Left kidney (tissue), 1 donor: ENCODE measurements at regions not wholly inside any gene's neighbourhood (a gene's known extent, or its start where the extent isn't known, plus 50 kb on each side); places are given as distances from the start of the nearest gene placed in this dataset.
A peak's percentile ranks its signal among the peaks of the same experiment; 100 is the strongest.

Experiments used
- DNase-seq: peaks from one replicate; pipeline ENCODE4 v3.0.0-alpha.2; 2013

GRCh38 chr9:107431461-107431860 is 58.1 kb downstream of the KLF4 start:
- DNase-seq: no peak

- DNase-seq: no peak
Observed at GRCh38 chr9:107430071-107430470, 59.5 kb downstream of the KLF4 start.

DNA sequence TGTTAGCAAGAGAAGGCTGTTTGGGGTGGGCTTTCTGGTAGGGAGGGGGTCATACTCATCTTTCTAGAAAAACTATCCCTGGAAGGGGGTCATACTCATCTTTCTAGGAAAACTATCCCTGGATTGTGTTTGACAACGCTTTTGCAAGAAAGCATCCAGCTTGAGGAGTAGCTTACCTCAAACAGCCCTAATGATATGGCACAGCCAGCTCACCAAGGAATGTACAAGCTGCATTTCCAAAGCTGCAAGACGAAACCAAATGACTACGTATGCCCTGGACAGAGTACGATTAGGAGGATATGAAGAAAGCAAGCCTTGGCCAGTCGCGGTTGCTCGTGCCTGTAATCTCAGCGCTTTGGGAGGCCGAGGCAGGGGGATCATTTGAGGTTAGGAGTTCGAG is 63.4 kb downstream of the KLF4 start:
- DNase-seq: no peak

DNA sequence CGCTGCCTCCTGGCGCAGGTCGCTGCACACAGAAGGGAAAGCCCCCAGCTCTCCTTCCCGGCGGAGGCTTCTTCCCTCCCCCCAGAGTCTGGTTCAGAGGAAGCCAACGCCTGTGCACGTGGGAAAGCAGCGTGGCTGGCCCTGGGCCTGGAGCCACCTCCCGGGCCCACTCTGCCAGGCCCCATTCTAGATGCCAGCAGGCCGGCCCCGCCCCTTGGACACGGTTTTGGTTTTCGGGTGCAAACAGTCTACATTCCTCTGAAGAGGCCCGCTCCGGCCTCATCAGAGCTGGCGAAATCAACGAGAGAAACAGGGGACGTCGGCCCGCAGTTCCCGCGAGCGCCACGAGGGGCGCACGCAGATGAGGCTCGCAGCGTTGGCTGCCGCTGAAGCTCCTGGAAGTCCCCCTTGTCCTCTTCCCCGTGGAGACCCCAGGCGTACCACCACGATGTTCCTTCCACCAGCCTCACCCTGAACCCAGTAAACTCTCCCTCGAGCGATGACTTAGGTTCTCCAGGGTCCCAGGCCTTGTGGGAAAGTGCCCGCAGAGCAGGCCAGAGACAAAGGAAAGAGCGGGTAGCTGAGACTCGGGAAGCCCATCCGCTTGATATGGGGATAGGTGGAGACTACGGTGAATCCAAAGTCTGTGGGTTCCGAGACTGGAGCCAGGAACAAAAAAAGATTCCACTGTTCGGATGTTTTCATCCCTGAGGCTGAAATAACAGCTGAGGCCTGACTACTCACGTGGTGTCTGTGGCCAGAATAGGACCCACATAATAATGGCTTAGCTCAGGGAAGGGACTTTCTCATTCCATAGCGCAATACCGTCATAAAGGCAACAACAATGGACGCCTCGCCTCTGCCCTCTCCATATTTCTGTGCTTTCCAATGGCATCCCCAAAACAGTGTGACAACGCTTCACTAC is 64.2 kb downstream of the KLF4 start:
- DNase-seq: peak; percentile 70

- no peak for DNase-seq
Observed at GRCh38 chr9:107423540-107423939, 66.0 kb downstream of the KLF4 start.

- DNase-seq: peak; percentile 71
Observed at GRCh38 chr9:107422189-107423185, 67.1 kb downstream of the KLF4 start.

DNA sequence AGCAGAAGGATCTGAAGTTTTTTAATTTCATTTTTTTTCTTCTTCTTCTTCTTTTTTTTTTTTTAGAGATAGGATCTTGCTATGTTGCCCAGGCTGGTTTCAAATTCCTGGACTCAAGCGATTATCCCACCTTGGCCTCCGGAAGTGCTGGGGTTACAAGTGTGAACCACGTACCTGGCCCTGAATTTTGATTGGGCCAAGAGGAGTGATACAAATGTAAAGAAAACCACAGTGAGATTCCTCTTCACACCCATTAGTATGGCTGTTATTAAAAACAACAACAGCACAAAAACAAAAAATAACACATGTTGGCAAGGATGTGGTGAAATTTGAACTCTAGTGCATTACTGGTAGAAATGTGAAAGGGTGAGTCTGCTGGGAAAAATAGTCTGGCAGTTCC is 79.1 kb downstream of the KLF4 start:
- DNase-seq: no peak

DNA sequence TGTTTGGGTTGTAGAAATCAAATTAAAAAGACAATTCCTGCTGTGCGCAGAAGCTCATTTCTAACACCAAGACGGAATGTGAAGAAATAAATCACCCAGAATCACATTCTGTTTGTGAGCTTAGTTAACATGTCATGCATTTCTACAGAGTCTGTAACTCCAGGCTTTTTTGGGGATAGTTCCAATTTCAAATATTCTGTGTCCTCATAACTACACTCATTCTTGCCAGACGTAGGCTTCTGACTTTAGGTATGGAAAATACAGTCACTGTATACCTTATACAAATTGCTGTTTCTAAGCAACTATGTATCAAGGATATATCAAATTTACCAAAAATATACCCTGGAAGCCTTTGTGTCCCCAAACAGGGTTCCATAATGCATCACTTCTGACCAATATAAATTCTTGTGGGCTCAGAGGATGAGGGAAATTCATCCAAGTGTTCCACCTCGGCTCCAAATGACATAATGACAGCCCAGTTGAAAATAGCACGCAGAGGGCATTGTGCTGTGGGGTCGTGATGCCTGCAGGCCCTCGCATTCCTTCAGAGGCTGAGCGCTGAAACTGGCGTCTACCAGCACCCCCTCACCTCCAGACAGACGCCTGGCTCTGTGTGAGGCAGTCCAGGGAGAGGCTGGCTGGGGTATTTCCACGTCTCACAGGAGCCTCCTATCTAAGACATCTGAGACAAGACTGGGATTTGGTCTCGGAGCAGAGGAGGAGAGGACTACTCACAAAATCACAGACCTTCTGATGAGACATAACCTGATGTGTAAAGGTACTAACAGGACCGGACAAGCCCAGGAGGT is 79.8 kb downstream of the KLF4 start:
- no peak for DNase-seq

- no peak for DNase-seq
Observed at GRCh38 chr9:107407675-107408074, 81.9 kb downstream of the KLF4 start.

DNA sequence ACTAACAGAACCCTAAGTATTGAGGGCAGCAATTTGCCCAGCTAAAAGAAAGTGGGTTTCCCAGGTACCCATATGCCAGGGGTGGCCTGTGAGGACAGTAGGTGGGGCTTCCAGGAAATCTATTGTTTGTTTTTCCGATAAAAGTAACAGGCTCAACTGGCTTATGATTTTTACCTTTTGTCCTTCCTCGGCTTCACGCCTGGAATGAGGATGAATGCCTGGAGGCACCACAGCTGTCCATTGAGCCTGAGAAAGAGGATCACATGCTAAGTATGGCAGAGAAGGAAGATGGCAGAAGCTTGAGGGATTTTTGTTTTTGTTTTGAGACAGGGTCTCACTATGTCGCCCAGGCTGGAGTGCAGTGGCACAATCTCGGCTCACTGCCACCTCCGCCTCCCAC is 84.1 kb downstream of the KLF4 start:
- DNase-seq: no peak

DNA sequence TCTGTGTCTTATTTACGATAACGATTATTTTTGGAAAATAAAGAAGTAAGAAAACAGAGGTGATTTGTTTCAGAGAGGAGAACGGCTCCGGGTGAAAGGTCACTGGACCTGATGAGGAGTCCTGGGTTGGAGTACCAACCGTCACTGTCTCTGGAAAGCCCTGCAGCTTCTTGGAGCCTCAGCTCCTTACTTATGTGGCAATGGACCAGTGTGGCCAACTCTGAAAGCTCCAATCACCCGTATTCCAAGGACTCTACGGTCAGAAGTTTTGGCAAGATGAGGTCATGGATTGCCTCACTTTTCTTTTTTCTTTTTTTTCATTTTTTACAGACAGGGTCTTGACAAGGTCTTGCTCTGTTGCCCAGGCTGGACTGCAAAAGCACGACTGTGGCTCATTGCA is 84.8 kb downstream of the KLF4 start:
- no peak for DNase-seq

GRCh38 chr9:107404161-107404560 is 85.4 kb downstream of the KLF4 start:
- no peak for DNase-seq

DNA sequence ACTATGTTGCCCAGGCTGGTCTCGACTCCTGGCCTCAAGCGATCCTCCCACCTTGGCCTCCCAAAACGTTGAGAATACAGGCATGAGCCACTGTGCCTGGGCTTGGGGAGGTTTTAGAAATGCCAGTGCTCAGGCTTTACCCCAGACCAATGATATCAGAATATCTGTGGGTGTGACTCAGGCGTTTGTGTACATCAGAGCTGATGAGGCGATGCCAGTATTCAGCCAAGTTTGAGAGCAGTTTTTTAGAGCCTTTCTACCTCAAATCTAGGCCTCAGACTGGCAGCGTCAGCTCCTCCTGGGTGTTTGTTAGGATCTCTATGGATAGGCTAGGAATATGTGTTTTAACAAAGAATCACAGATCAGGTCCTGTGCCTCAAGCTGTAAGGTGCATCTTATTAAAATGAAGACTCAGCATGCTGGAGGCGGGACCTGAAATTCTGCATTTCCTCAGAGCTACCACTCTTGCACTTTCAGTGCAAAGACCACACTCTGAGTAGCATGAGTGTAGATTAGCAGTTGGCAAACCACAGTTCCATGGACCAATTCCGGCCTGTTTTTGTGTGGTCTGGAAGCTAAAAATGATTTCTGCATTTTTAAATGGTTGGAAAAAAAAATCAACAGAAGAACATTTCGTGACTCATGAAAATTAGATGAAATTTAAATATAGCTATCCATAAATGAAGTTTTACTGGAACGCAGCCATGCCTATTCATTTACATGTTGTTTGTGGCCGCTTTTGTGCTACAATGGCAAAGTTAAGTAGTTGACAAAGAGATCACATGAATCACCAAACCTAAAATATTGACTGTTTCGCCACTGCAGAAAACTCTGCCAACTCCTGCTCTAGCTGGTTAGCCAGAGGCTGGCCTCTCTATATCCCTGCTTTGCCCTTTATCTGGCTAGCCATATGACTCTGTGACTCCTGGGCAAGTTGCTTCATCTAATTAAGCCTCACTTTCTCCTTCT is 92.2 kb downstream of the KLF4 start:
- no peak for DNase-seq

- no peak for DNase-seq
Observed at GRCh38 chr9:107394264-107394663, 95.3 kb downstream of the KLF4 start.

- no peak for DNase-seq
Observed at GRCh38 chr9:107390778-107391177, 98.8 kb downstream of the KLF4 start.

GRCh38 chr9:107390279-107390678 is 99.3 kb downstream of the KLF4 start:
- DNase-seq: no peak

- no peak for DNase-seq
Observed at GRCh38 chr9:107389617-107390071, 99.9 kb downstream of the KLF4 start.

DNA sequence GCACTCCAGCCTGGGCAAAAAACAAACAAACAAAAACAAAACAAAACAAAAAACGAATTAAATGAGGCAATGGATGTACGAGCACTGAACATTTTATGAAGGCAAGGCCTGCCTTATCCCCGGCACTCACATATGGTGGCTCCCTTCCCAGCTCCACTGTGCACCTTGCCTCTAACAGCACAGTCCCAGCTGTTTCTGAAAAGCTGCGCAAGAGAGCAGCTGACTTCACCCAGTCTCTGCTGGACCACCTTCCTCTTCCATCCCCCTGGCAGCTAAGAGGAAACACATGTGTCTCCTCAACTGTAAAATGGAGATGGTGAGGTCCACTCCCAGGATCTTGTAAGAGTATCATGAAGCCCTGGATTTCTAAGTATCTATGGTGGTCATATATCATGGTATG is 100.7 kb downstream of the KLF4 start:
- DNase-seq: no peak

DNA sequence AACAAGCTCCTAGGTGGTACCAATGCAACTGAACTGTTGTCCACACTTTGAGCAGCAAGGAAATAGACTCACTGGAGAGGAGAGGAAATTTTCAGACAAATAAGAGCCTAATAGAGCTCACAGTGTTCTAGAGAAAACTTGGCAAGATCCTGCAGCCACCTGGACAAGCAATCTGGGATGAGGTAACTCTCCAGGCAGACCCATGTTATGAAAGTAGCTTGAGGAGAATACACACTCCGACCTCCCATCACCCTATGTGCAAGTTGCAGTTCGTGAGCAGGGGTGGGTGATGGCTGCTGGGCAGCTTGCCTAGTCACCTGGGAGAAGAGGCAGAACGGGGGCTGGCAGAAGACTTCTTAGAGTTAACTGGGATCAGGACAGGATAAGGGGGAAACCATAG is 102.2 kb downstream of the KLF4 start:
- no peak for DNase-seq

- DNase-seq: no peak
Observed at GRCh38 chr9:107386396-107386795, 103.2 kb downstream of the KLF4 start.
